ENCODE measurements at regions not wholly inside any gene's neighbourhood (a gene's known extent, or its start where the extent isn't known, plus 50 kb on each side); places are given as distances from the start of the nearest gene placed in this dataset.

- Mint-ChIP-seq H3K4me3 (ENCODE audit: low read depth, unreplicated experiment) (no peak overlapping the region), H3K4me1 (ENCODE audit: low read depth, unreplicated experiment) (no peaks in the 10 kb centered on the region), H3K9me3 (ENCODE audit: low read depth, unreplicated experiment) (peaks cover 2% of the 10 kb centered on the region), H3K36me3 (ENCODE audit: insufficient read depth, unreplicated experiment) (no peaks in the 10 kb centered on the region), H3K27me3 (ENCODE audit: unreplicated experiment) (no peaks in the 10 kb centered on the region), H3K27ac (ENCODE audit: unreplicated experiment) (no peak overlapping the region)
- CTCF ChIA-PET = no interaction called here
- DNase-seq = no peak
- no TSS peak for BruUV-seq (replicated peaks)
- no peak for TF ChIP-seq CTCF (IDR thresholded peaks at IDR 0.05; ENCODE audit: unreplicated experiment)
- intact Hi-C loops (cut with micrococcal nuclease; ENCODE audit: unreplicated experiment) = no loop called here
Measured at GRCh38 chr4:32485956-32486355, 1765.8 kb downstream of the PCDH7 start.

GRCh38 chr4:32488690-32489089 is 1768.5 kb downstream of the PCDH7 start:
- H3K4me3 Mint-ChIP-seq (ENCODE audit: low read depth, unreplicated experiment) = no peak overlapping the region
- no TSS peak for BruUV-seq (replicated peaks)
- DNase-seq = no peak
- H3K27ac Mint-ChIP-seq (ENCODE audit: unreplicated experiment) = no peak overlapping the region
- H3K9me3 Mint-ChIP-seq (ENCODE audit: low read depth, unreplicated experiment) = peaks cover 2% of the 10 kb centered on the region
- H3K36me3 Mint-ChIP-seq (ENCODE audit: insufficient read depth, unreplicated experiment) = no peaks in the 10 kb centered on the region
- intact Hi-C loops (cut with micrococcal nuclease; ENCODE audit: unreplicated experiment) = no loop called here
- H3K4me1 Mint-ChIP-seq (ENCODE audit: low read depth, unreplicated experiment) = no peaks in the 10 kb centered on the region
- TF ChIP-seq CTCF (IDR thresholded peaks at IDR 0.05; ENCODE audit: unreplicated experiment) = no peak
- H3K27me3 Mint-ChIP-seq (ENCODE audit: unreplicated experiment) = no peaks in the 10 kb centered on the region
- CTCF ChIA-PET = no interaction called here

GRCh38 chr4:32499171-32499570 is 1779.0 kb downstream of the PCDH7 start:
- Mint-ChIP-seq H3K9me3 (ENCODE audit: low read depth, unreplicated experiment) (peaks cover 3% of the 10 kb centered on the region), H3K27ac (ENCODE audit: unreplicated experiment) (no peak overlapping the region), H3K4me1 (ENCODE audit: low read depth, unreplicated experiment) (no peaks in the 10 kb centered on the region), H3K4me3 (ENCODE audit: low read depth, unreplicated experiment) (no peak overlapping the region), H3K27me3 (ENCODE audit: unreplicated experiment) (no peaks in the 10 kb centered on the region), H3K36me3 (ENCODE audit: insufficient read depth, unreplicated experiment) (no peaks in the 10 kb centered on the region)
- DNase-seq = no peak
- TF ChIP-seq CTCF (IDR thresholded peaks at IDR 0.05; ENCODE audit: unreplicated experiment) = no peak
- no TSS peak for BruUV-seq (replicated peaks)
- CTCF ChIA-PET = no interaction called here
- intact Hi-C loops (cut with micrococcal nuclease; ENCODE audit: unreplicated experiment) = no loop called here

- no TSS peak for BruUV-seq (replicated peaks)
- DNase-seq = no peak
- Mint-ChIP-seq H3K4me3 (ENCODE audit: low read depth, unreplicated experiment) (no peak overlapping the region), H3K27me3 (ENCODE audit: unreplicated experiment) (no peaks in the 10 kb centered on the region), H3K9me3 (ENCODE audit: low read depth, unreplicated experiment) (peaks cover 3% of the 10 kb centered on the region), H3K36me3 (ENCODE audit: insufficient read depth, unreplicated experiment) (no peaks in the 10 kb centered on the region), H3K27ac (ENCODE audit: unreplicated experiment) (no peak overlapping the region), H3K4me1 (ENCODE audit: low read depth, unreplicated experiment) (no peaks in the 10 kb centered on the region)
- intact Hi-C loops (cut with micrococcal nuclease; ENCODE audit: unreplicated experiment) = no loop called here
- CTCF ChIA-PET = no interaction called here
- no peak for TF ChIP-seq CTCF (IDR thresholded peaks at IDR 0.05; ENCODE audit: unreplicated experiment)
Measured at GRCh38 chr4:32503241-32503640, 1783.1 kb downstream of the PCDH7 start.

- no peak overlapping the region for H3K4me3 Mint-ChIP-seq (ENCODE audit: low read depth, unreplicated experiment)
- no peak for DNase-seq
- no peak for TF ChIP-seq CTCF (IDR thresholded peaks at IDR 0.05; ENCODE audit: unreplicated experiment)
- no peak overlapping the region for H3K27ac Mint-ChIP-seq (ENCODE audit: unreplicated experiment)
- no peaks in the 10 kb centered on the region for H3K36me3 Mint-ChIP-seq (ENCODE audit: insufficient read depth, unreplicated experiment)
- CTCF ChIA-PET = no interaction called here
- no peaks in the 10 kb centered on the region for H3K4me1 Mint-ChIP-seq (ENCODE audit: low read depth, unreplicated experiment)
- intact Hi-C loops (cut with micrococcal nuclease; ENCODE audit: unreplicated experiment) = no loop called here
- no peaks in the 10 kb centered on the region for H3K27me3 Mint-ChIP-seq (ENCODE audit: unreplicated experiment)
- H3K9me3 Mint-ChIP-seq (ENCODE audit: low read depth, unreplicated experiment) = no peaks in the 10 kb centered on the region
- BruUV-seq (replicated peaks) = no TSS peak
Measured at GRCh38 chr4:32506067-32506466, 1785.9 kb downstream of the PCDH7 start.

Data from Calu3 (cell line).